SK-N-SH treated with all-trans-retinoic acid at 6 μM for 48 hours (cell line): ENCODE measurements at regions not wholly inside any gene's neighbourhood (a gene's known extent, or its start where the extent isn't known, plus 50 kb on each side); places are given as distances from the start of the nearest gene placed in this dataset.

Experiments
- ATAC-seq: fragments of 200-7000 bp; cut with Tn5 transposase; 3 replicates; pipeline ENCODE4 v1.9.1; 2020; ENCODE audit warnings: mild to moderate bottlenecking, moderate library complexity
- ARNTL ChIP-seq: fragments of 450-650 bp; formaldehyde crosslinking; IDR thresholded peaks from 2 replicates; pipeline ENCODE4 v1.5.0; 2020; ENCODE audit warnings: low read depth, mild to moderate bottlenecking, moderate library complexity, borderline replicate concordance
- CSDC2 ChIP-seq: fragments of 250-450 bp; sonication (Bioruptor Pico); IDR thresholded peaks from 2 replicates; pipeline ENCODE4 v1.5.0; 2020; ENCODE audit warnings: mild to moderate bottlenecking, moderate library complexity
- CSRNP3 ChIP-seq: fragments of 250-450 bp; sonication (Bioruptor Pico); IDR thresholded peaks from 2 replicates; pipeline ENCODE4 v1.5.1; 2021; ENCODE audit warnings: mild to moderate bottlenecking, moderate library complexity
- ESRRG ChIP-seq: fragments of 250-450 bp; sonication (Bioruptor Pico); IDR thresholded peaks from 2 replicates; pipeline ENCODE4 v1.6.1; 2021; ENCODE audit warnings: mild to moderate bottlenecking
- GLIS3 ChIP-seq: fragments of 250-450 bp; sonication (Bioruptor Pico); IDR thresholded peaks from 2 replicates; pipeline ENCODE4 v1.5.0; 2020; ENCODE audit warnings: mild to moderate bottlenecking, moderate library complexity
- ISL1 ChIP-seq: fragments of 250-450 bp; sonication (Bioruptor Pico); IDR thresholded peaks from 2 replicates; pipeline ENCODE4 v2.1.2; 2022; ENCODE audit warnings: mild to moderate bottlenecking, moderate library complexity
- OSR1 ChIP-seq: fragments of 250-450 bp; sonication (Bioruptor Pico); IDR thresholded peaks from 2 replicates; pipeline ENCODE4 v1.8.0; 2022; ENCODE audit warnings: moderate library complexity, mild to moderate bottlenecking, inconsistent platforms
- POU6F1 ChIP-seq: fragments of 250-450 bp; sonication (Bioruptor Pico); IDR thresholded peaks from 2 replicates; pipeline ENCODE4 v1.8.0; 2021; ENCODE audit warnings: low read depth, mild to moderate bottlenecking, moderate library complexity, borderline replicate concordance
- PPARA ChIP-seq: fragments of 250-450 bp; sonication (Bioruptor Pico); IDR thresholded peaks from 2 replicates; pipeline ENCODE4 v1.5.0; 2020; ENCODE audit warnings: mild to moderate bottlenecking, borderline replicate concordance
- RARB ChIP-seq: fragments of 250-450 bp; sonication (Bioruptor Pico); IDR thresholded peaks from 2 replicates; pipeline ENCODE4 v1.8.0; 2021; ENCODE audit warnings: mild to moderate bottlenecking, moderate library complexity
- SNAI2 ChIP-seq: fragments of 250-450 bp; sonication (Bioruptor Pico); IDR thresholded peaks from 2 replicates; pipeline ENCODE4 v1.5.0; 2020; ENCODE audit warnings: mild to moderate bottlenecking, moderate library complexity
- TCF4 ChIP-seq: fragments of 250-450 bp; sonication (Bioruptor Pico); IDR thresholded peaks from 2 replicates; pipeline ENCODE4 v1.8.0; 2021; ENCODE audit warnings: mild to moderate bottlenecking, moderate library complexity, borderline replicate concordance
- TOX ChIP-seq: fragments of 250-450 bp; sonication (Bioruptor Pico); IDR thresholded peaks from 2 replicates; pipeline ENCODE4 v1.8.0; 2021; ENCODE audit warnings: mild to moderate bottlenecking, moderate library complexity, borderline replicate concordance
- ZC3H10 ChIP-seq: fragments of 250-450 bp; sonication (Bioruptor Pico); IDR thresholded peaks from 2 replicates; pipeline ENCODE4 v1.5.1; 2021; ENCODE audit warnings: mild to moderate bottlenecking, moderate library complexity
- ZFP3 ChIP-seq: fragments of 250-450 bp; sonication (Bioruptor Pico); IDR thresholded peaks from 2 replicates; pipeline ENCODE4 v1.5.0; 2020; ENCODE audit warnings: mild to moderate bottlenecking, moderate library complexity
- ZFP30 ChIP-seq: fragments of 450-650 bp; formaldehyde crosslinking; IDR thresholded peaks from 2 replicates; pipeline ENCODE4 v1.5.0; 2022; ENCODE audit warnings: mild to moderate bottlenecking, moderate library complexity
- ZNF565 ChIP-seq: fragments of 450-650 bp; formaldehyde crosslinking; conservative IDR thresholded peaks from 2 replicates; pipeline ENCODE4 v1.5.0; 2020; ENCODE audit warnings: low read depth, mild to moderate bottlenecking, moderate library complexity
- ZNF70 ChIP-seq: fragments of 450-650 bp; formaldehyde crosslinking; IDR thresholded peaks from 2 replicates; pipeline ENCODE4 v1.5.0; 2020; ENCODE audit warnings: mild to moderate bottlenecking, moderate library complexity
- ZNF8 ChIP-seq: fragments of 450-650 bp; formaldehyde crosslinking; IDR thresholded peaks from 2 replicates; pipeline ENCODE4 v1.5.0; 2020; ENCODE audit warnings: mild to moderate bottlenecking, moderate library complexity
- TF ChIP-seq, protein P1 (sequence below): fragments of 250-450 bp; sonication (Bioruptor Pico); IDR thresholded peaks from 2 replicates; pipeline ENCODE4 v1.5.1; 2020; ENCODE audit warnings: low read depth, mild to moderate bottlenecking, moderate library complexity
- TF ChIP-seq, protein P2 (sequence below): fragments of 250-450 bp; sonication (Bioruptor Pico); IDR thresholded peaks from 2 replicates; pipeline ENCODE4 v1.5.0; 2020; ENCODE audit warnings: mild to moderate bottlenecking, moderate library complexity

GRCh38 chr2:11974573-11974972 lies 228.1 kb downstream of the LPIN1 start:
- ATAC-seq = no peak
- no peak for TF ChIP-seq ZNF565 (CRISPR knock-in tag)
- TF ChIP-seq RARB (CRISPR knock-in tag) = no peak
- TF ChIP-seq, protein P1, sequence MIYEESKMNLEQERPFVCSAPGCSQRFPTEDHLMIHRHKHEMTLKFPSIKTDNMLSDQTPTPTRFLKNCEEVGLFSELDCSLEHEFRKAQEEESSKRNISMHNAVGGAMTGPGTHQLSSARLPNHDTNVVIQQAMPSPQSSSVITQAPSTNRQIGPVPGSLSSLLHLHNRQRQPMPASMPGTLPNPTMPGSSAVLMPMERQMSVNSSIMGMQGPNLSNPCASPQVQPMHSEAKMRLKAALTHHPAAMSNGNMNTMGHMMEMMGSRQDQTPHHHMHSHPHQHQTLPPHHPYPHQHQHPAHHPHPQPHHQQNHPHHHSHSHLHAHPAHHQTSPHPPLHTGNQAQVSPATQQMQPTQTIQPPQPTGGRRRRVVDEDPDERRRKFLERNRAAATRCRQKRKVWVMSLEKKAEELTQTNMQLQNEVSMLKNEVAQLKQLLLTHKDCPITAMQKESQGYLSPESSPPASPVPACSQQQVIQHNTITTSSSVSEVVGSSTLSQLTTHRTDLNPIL (CRISPR knock-in tag) = no peak
- no peak for TF ChIP-seq OSR1 (CRISPR knock-in tag)
- no peak for TF ChIP-seq CSDC2
- TF ChIP-seq ZFP3 = no peak
- no peak for TF ChIP-seq ESRRG
- TF ChIP-seq, protein P2, sequence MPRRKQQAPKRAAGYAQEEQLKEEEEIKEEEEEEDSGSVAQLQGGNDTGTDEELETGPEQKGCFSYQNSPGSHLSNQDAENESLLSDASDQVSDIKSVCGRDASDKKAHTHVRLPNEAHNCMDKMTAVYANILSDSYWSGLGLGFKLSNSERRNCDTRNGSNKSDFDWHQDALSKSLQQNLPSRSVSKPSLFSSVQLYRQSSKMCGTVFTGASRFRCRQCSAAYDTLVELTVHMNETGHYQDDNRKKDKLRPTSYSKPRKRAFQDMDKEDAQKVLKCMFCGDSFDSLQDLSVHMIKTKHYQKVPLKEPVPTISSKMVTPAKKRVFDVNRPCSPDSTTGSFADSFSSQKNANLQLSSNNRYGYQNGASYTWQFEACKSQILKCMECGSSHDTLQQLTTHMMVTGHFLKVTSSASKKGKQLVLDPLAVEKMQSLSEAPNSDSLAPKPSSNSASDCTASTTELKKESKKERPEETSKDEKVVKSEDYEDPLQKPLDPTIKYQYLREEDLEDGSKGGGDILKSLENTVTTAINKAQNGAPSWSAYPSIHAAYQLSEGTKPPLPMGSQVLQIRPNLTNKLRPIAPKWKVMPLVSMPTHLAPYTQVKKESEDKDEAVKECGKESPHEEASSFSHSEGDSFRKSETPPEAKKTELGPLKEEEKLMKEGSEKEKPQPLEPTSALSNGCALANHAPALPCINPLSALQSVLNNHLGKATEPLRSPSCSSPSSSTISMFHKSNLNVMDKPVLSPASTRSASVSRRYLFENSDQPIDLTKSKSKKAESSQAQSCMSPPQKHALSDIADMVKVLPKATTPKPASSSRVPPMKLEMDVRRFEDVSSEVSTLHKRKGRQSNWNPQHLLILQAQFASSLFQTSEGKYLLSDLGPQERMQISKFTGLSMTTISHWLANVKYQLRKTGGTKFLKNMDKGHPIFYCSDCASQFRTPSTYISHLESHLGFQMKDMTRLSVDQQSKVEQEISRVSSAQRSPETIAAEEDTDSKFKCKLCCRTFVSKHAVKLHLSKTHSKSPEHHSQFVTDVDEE = no peak
- no peak for TF ChIP-seq ISL1
- TF ChIP-seq ZNF8 (CRISPR knock-in tag) = no peak
- no peak for TF ChIP-seq CSRNP3
- no peak for TF ChIP-seq POU6F1 (CRISPR knock-in tag)
- no peak for TF ChIP-seq ZNF70 (CRISPR knock-in tag)
- no peak for TF ChIP-seq ZC3H10 (CRISPR knock-in tag)
- TF ChIP-seq GLIS3 = no peak
- no peak for TF ChIP-seq ARNTL
- no peak for TF ChIP-seq ZFP30 (CRISPR knock-in tag)

DNA sequence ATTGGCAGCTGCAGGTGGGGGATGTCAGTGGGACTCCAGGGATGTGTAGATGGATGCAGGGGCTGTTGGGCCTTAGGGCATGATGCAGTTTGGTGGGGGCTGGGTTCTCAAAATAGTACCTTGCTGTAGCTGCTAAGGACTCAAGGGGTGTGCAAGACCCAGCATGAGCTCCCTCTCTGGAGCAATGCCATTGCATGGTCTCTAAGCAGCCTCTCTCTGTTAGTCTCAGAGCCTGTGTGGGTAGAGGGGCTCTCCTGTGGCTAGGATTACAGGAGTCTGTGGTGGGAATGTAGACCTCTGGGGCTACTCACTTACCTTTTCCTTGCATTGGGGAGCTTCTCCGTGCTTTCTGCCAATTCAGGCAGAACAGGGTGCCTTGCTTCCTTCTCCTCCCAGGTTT lies 228.9 kb downstream of the LPIN1 start:
- TF ChIP-seq ZFP30 (CRISPR knock-in tag) (no peak), ARNTL (no peak), ZFP3 (no peak), PPARA (CRISPR knock-in tag) (no peak), ZNF8 (CRISPR knock-in tag) (no peak), SNAI2 (CRISPR knock-in tag) (no peak), GLIS3 (no peak), TCF4 (CRISPR knock-in tag) (no peak), TOX (no peak), CSRNP3 (no peak)
- TF ChIP-seq, protein P2 = no peak
- no peak for ATAC-seq
